SU-DHL-6 (cell line): ENCODE measurements at regions not wholly inside any gene's neighbourhood (a gene's known extent, or its start where the extent isn't known, plus 50 kb on each side); places are given as distances from the start of the nearest gene placed in this dataset.

ENCODE experiments used
- H2AFZ ChIP-seq: fragments of 200-600 bp; sonication (generic); 2 replicates; pipeline ENCODE4 v1.6.1; 2014; ENCODE audit warnings: low read depth, mild to moderate bottlenecking, moderate library complexity, mixed read lengths, antibody characterized with exemption, low read length; ENCODE audit not compliant: severe bottlenecking
- H3F3A ChIP-seq: fragments of 200-600 bp; shearing (Covaris generic); 2 replicates; pipeline ENCODE4 v1.6.0; 2016; ENCODE audit warnings: antibody characterized with exemption, mild to moderate bottlenecking; ENCODE audit not compliant: insufficient read depth
- H3K27ac ChIP-seq: fragments of 200-600 bp; sonication (generic); 2 replicates; pipeline ENCODE4 v1.5.1; 2016; ENCODE audit warnings: low read depth, mild to moderate bottlenecking, low read length, moderate library complexity, mixed read lengths
- H3K27me3 ChIP-seq: fragments of 200-600 bp; sonication (generic), shearing (Covaris generic); 2 replicates; pipeline ENCODE4 v1.6.0; 2014; ENCODE audit warnings: mild to moderate bottlenecking, low read length
- H3K36me3 ChIP-seq: fragments of 200-600 bp; sonication (generic); 2 replicates; pipeline ENCODE4 v1.6.1; 2014; ENCODE audit warnings: mild to moderate bottlenecking, low read length, mixed read lengths
- H3K4me2 ChIP-seq: fragments of 300-600, 200-600 bp; shearing (Covaris generic), sonication (generic); 2 replicates; pipeline ENCODE4 v1.6.0; 2014; ENCODE audit warnings: low read length, low read depth, mild to moderate bottlenecking; ENCODE audit not compliant: poor library complexity, severe bottlenecking
- H3K4me3 ChIP-seq: fragments of 200-600 bp; sonication (generic); 2 replicates; pipeline ENCODE4 v1.5.1; 2014; ENCODE audit warnings: antibody characterized with exemption, low read length, mild to moderate bottlenecking, mixed read lengths; ENCODE audit not compliant: insufficient read depth, poor library complexity, severe bottlenecking
- H3K79me2 ChIP-seq: fragments of 200-600 bp; sonication (generic); 2 replicates; pipeline ENCODE4 v1.6.1; 2014; ENCODE audit warnings: mild to moderate bottlenecking, low read length, moderate library complexity; ENCODE audit not compliant: insufficient read depth
- H3K9ac ChIP-seq: fragments of 200-600 bp; sonication (generic); 2 replicates; pipeline ENCODE4 v1.7.0; 2014; ENCODE audit warnings: mild to moderate bottlenecking, low read length
- H3K9me2 ChIP-seq: fragments of 200-600 bp; sonication (generic); replicated peaks from 2 replicates; pipeline ENCODE4 v1.6.1; 2014; ENCODE audit warnings: low read length; ENCODE audit not compliant: insufficient read depth
- H3K9me3 ChIP-seq: fragments of 200-600 bp; sonication (generic); 2 replicates; pipeline ENCODE4 v1.6.1; 2014; ENCODE audit warnings: low read length, mixed read lengths; ENCODE audit not compliant: insufficient read depth
- H4K20me1 ChIP-seq: fragments of 200-600 bp; sonication (generic); 2 replicates; pipeline ENCODE4 v1.6.1; 2014; ENCODE audit warnings: low read depth, mild to moderate bottlenecking, antibody characterized with exemption, low read length, moderate library complexity, mixed read lengths
- EZH2phosphoT487 ChIP-seq: fragments of 200-600 bp; sonication (generic), shearing (Covaris generic); conservative IDR thresholded peaks from 2 replicates; pipeline ENCODE4 v1.6.1; 2018; ENCODE audit warnings: mild to moderate bottlenecking, antibody characterized with exemption, low read length, moderate library complexity, mixed read lengths
- TF ChIP-seq, protein P1 (sequence below): fragments of 200-600 bp; sonication (generic); IDR thresholded peaks from one replicate; pipeline ENCODE4 v1.5.1; 2017; ENCODE audit warnings: antibody characterized with exemption, mild to moderate bottlenecking, low read length, moderate library complexity; ENCODE audit not compliant: insufficient read depth, poor library complexity, severe bottlenecking

GRCh38 chr2:136492901-136493300, 272.4 kb upstream of the THSD7B start:
- Histone ChIP-seq H3K9ac (no peak overlapping the region), H3K4me2 (no peak overlapping the region), H2AFZ (no peak overlapping the region), H3K79me2 (no peaks in the 10 kb centered on the region), H3F3A (no peaks in the 10 kb centered on the region), H3K9me3 (no peaks in the 10 kb centered on the region), H3K36me3 (no peaks in the 10 kb centered on the region), H3K27ac (no peak overlapping the region), H4K20me1 (no peaks in the 10 kb centered on the region), H3K4me3 (no peak overlapping the region), H3K9me2 (no peaks in the 10 kb centered on the region), H3K27me3 (no peaks in the 10 kb centered on the region)
- TF ChIP-seq, protein P1, sequence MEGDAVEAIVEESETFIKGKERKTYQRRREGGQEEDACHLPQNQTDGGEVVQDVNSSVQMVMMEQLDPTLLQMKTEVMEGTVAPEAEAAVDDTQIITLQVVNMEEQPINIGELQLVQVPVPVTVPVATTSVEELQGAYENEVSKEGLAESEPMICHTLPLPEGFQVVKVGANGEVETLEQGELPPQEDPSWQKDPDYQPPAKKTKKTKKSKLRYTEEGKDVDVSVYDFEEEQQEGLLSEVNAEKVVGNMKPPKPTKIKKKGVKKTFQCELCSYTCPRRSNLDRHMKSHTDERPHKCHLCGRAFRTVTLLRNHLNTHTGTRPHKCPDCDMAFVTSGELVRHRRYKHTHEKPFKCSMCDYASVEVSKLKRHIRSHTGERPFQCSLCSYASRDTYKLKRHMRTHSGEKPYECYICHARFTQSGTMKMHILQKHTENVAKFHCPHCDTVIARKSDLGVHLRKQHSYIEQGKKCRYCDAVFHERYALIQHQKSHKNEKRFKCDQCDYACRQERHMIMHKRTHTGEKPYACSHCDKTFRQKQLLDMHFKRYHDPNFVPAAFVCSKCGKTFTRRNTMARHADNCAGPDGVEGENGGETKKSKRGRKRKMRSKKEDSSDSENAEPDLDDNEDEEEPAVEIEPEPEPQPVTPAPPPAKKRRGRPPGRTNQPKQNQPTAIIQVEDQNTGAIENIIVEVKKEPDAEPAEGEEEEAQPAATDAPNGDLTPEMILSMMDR: no peak
- no peak for TF ChIP-seq EZH2phosphoT487

DNA sequence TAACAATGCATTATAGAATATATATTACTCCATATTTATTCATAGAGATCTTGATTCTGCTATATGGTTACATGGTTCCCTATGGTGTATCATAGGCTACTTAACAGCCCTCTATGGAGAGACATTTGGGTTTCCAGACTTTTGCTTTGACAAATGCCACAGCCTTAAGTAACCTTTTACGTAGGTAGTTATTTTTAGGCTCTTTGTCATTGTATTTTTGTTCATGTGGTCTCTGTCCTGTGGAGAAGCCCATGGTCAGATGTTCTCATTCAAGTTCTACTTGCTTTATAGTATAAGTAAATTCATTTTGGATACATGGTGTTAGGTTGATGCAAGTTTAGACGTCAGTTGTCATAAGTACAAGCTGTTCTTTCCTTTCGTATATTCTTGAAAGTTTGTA, 275.2 kb upstream of the THSD7B start:
- H3K9ac ChIP-seq: no peak overlapping the region
- no peak overlapping the region for H3K4me2 ChIP-seq
- no peaks in the 10 kb centered on the region for H3K9me2 ChIP-seq
- H2AFZ ChIP-seq: no peak overlapping the region
- no peaks in the 10 kb centered on the region for H4K20me1 ChIP-seq
- H3K36me3 ChIP-seq: no peaks in the 10 kb centered on the region
- no peaks in the 10 kb centered on the region for H3K9me3 ChIP-seq
- no peaks in the 10 kb centered on the region for H3K27me3 ChIP-seq
- H3K4me3 ChIP-seq: no peak overlapping the region
- no peak overlapping the region for H3K27ac ChIP-seq
- no peak for TF ChIP-seq EZH2phosphoT487
- TF ChIP-seq, protein P1: no peak
- no peaks in the 10 kb centered on the region for H3F3A ChIP-seq
- H3K79me2 ChIP-seq: no peaks in the 10 kb centered on the region

GRCh38 chr2:136487421-136487820, 277.9 kb upstream of the THSD7B start:
- Histone ChIP-seq H3K27me3 (no peaks in the 10 kb centered on the region), H3K9me2 (no peaks in the 10 kb centered on the region), H3K4me3 (no peak overlapping the region), H3K27ac (no peak overlapping the region), H2AFZ (no peak overlapping the region), H3K9me3 (no peaks in the 10 kb centered on the region), H4K20me1 (no peaks in the 10 kb centered on the region), H3K36me3 (no peaks in the 10 kb centered on the region), H3F3A (no peaks in the 10 kb centered on the region), H3K4me2 (no peak overlapping the region), H3K79me2 (no peaks in the 10 kb centered on the region), H3K9ac (no peak overlapping the region)
- TF ChIP-seq, protein P1: no peak
- no peak for TF ChIP-seq EZH2phosphoT487

- H2AFZ ChIP-seq: no peak overlapping the region
- H3K27me3 ChIP-seq: no peaks in the 10 kb centered on the region
- no peak overlapping the region for H3K9ac ChIP-seq
- H3K9me2 ChIP-seq: no peaks in the 10 kb centered on the region
- no peak overlapping the region for H3K4me2 ChIP-seq
- H3F3A ChIP-seq: no peaks in the 10 kb centered on the region
- no peaks in the 10 kb centered on the region for H3K79me2 ChIP-seq
- H3K27ac ChIP-seq: no peak overlapping the region
- no peaks in the 10 kb centered on the region for H3K36me3 ChIP-seq
- no peaks in the 10 kb centered on the region for H3K9me3 ChIP-seq
- no peaks in the 10 kb centered on the region for H4K20me1 ChIP-seq
- H3K4me3 ChIP-seq: no peak overlapping the region
- no peak for TF ChIP-seq EZH2phosphoT487
- TF ChIP-seq, protein P1: no peak
Measured at GRCh38 chr2:136486115-136486514, 279.2 kb upstream of the THSD7B start.
